ENCODE measurements at regions not wholly inside any gene's neighbourhood (a gene's known extent, or its start where the extent isn't known, plus 50 kb on each side); places are given as distances from the start of the nearest gene placed in this dataset.
"Not testable (repeated sequence)": the region's sequence is repeated elsewhere in the genome, so short reads cannot be mapped to it uniquely, and the experiment has no call there.

DNA sequence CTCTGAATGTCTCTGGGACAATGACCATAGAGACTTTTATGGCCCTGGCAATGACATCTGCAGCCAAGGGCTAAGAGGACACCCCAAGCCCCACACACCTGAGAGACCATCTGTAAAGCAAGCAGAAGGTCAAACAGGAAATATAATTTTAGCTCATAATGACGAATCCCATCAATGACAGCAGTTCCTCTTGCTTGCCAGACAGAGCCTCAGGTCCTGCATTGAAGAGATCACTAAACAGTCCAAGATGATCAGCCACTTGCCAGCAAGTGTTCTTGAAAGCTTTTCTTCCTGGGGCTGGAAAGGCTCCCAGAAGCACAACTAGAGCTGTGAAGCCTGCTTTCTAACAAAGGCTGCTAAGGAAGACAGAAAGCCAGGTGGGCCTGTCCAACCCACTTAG, 993.7 kb upstream of the AUTS2 start:
- DNase-seq = no peak

GRCh38 chr7:68610701-68611100, 987.6 kb upstream of the AUTS2 start:
- DNase-seq = no peak

GRCh38 chr7:68613405-68613804, 984.9 kb upstream of the AUTS2 start:
- peak; percentile 20 for DNase-seq

DNA sequence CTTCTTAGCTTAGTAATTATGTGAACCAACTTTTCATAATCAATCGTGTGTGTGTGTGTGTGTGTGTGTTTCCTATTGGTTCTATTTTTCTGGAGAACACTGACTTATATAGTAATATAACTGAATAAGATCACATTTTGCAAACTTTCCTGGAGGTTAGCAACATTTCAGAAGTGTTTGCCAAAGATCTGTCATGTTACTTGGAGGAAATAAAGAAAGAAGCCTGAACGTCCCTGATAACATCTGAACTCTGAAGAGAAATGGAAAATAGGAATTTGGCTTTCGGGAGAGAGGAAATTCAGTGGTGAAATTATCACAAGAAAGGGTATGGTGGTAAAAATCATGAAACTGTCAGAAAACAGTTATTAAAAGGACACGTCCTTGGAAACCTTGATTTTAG, 984.4 kb upstream of the AUTS2 start:
- DNase-seq = no peak

DNA sequence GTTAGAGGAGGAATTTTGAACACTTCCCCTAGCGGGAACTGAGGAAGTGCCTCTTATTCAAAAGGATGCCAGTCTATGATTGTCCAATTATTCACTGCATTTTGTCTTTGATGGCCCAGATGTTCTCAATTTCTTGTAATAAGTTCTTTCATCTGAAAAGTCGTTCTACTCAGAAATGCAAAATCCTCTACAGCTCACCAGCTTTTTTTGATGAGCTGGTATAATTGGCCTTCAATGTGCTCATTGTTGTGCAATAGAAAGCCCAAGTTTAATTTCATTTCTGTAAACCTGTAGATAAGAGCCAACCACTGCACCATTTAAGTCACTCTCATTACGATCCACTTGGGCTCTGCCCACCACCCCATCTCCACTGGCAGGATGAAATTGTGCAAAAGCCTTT, 978.7 kb upstream of the AUTS2 start:
- DNase-seq = no peak

GRCh38 chr7:68622500-68622899, 975.8 kb upstream of the AUTS2 start:
- DNase-seq = no peak

GRCh38 chr7:68623030-68623429, 975.2 kb upstream of the AUTS2 start:
- DNase-seq = no peak

GRCh38 chr7:68627247-68627864, 970.9 kb upstream of the AUTS2 start:
- no peak for DNase-seq

- not testable (repeated sequence) for DNase-seq
Measured at GRCh38 chr7:68630914-68631313, 967.4 kb upstream of the AUTS2 start.

DNA sequence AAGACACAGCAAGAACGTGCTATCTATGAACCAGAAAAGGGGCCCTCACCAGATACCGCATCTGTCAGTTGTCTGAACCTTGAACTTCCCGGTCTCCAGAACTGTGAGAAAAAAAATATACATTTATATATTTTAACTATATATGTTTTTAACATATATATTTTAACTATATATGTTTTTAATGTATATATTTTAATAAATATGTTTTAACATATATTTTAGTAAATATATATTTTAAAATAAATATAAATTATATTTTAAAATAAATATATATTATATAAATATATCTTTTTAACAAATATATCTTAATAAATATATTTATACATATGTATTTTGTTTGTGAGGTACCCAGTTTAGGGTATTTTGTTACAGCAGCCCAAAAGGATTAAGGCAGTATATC, 958.2 kb upstream of the AUTS2 start:
- no peak for DNase-seq

- no peak for DNase-seq
Measured at GRCh38 chr7:68642727-68643126, 955.5 kb upstream of the AUTS2 start.

DNA sequence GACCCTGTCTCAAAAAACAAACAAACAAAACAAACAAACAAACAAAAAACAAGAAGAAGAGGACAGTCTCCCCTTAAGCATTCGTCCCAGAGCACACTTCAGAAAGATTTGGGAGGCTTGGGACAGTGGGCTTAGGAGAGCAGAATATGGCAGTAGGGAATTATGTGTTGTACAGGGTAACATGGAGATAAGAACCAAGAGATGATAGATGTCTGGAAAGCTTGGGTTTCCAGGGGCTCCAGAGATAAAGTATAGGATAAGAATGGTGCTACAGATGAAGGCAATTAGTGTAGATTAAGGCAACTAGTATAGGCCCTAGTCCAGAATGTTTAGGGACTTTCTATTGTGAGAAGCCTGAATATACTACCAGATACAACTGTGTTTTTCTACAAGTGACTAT, 934.9 kb upstream of the AUTS2 start:
- DNase-seq = no peak

GRCh38 chr7:68671046-68671445, 927.2 kb upstream of the AUTS2 start:
- DNase-seq = no peak

DNA sequence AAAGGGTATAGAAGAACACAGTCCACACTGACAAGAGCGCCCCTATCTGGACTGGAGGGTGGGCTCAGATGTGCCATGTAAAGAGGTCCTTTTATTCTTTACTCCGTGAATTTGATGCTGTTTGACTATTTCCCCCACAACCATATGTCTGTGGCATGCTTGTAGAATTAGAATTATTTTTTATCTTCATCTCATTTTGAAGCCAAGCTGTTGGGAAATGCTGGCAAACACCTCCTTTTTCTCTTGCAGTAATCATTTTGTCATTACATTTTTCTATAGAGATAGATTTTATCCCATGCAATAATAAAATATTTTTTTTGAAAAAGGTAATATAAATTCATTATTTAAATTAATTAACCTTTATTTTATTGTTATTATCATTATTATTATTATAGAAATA, 926.6 kb upstream of the AUTS2 start:
- DNase-seq = no peak

- no peak for DNase-seq
Measured at GRCh38 chr7:68674826-68675225, 923.4 kb upstream of the AUTS2 start.

- DNase-seq = no peak
Measured at GRCh38 chr7:68676813-68677535, 921.3 kb upstream of the AUTS2 start.

DNA sequence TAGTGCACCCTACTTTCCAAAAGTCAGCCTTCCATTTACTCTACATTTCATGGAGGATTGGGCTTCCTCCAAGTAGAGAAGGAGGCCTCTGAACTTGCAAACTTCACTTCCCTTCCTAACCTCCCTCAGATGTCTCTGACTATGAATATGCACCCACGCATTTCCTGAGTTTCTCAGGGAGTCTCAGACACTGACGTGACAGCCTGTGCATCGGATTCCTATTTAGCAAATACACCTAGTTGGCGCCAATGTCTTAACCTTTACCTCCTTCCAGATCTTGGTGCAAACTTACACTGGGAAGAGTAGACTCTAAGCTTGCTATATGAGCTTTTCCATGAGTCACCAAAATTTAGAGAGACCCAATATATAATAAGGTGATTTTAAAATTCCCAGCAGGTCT, 920.1 kb upstream of the AUTS2 start:
- DNase-seq = no peak

DNA sequence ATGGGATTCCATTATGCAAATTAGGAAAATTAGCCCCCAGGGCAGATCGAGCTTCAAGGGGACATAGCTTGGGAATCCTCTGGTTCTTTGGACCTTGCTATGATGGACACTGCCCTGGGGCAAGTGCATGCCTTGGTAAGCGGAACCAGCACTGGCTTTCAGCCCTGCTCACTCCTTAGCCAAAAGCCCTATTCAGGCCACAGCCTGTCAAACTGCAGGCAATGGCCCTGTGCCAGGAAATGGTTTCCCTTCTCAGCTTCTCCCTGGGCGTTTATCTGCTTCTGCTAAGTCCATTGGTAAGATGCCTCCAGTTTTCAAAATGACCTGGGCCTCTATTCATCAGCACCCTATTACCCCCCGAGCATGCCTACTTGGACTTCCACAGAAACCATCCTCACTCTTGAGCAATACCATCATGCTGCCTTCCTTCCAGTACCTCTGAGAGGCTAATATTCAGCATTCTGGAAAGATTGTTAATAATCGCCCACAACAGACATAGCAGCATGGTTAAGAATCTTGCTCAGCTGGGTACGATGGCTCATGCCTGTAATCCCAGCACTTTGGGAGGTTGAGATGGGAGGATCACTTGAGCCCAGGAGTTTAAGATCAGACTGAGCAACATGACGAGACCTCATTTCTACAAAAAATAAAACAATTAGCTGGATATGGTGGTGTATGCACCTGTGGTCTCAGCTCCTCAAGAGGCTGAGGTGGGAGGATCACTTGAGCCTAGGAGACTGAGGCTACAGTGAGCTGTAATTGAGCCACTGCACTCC, 918.6 kb upstream of the AUTS2 start:
- DNase-seq = no peak

DNA sequence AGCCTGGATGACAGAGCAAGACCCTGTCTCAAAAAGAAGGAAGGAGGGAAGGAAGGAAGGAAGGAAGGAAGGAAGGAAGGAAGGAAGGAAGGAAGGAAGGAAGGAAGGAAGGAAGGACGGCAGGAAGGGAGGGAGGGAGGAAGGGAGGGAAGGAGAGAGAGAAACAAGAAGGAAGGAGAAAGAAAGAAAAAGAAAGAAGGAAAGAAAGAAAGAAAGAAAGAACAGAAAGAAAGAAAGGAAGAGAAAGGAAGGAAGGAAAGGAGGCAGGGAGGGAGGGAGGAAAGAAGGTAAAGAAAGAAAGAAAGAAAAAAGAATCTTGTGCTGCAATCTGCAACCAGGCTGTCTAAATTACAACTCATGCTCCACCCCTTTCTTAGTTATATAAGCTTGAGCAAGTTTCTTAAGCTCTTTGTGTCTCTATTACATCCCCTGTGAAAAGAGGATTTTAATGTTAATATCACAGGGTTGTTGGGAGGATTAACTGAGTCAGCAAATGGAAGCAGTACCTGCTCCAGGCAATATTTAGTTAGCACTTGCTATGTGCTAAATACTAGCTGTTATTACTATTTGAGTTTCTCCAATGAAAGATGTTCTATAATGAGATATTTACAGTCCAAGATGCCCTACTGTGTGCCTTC, 917.9 kb upstream of the AUTS2 start:
- DNase-seq = no peak

GRCh38 chr7:68682910-68683309, 915.4 kb upstream of the AUTS2 start:
- DNase-seq = peak; percentile 58

DNA sequence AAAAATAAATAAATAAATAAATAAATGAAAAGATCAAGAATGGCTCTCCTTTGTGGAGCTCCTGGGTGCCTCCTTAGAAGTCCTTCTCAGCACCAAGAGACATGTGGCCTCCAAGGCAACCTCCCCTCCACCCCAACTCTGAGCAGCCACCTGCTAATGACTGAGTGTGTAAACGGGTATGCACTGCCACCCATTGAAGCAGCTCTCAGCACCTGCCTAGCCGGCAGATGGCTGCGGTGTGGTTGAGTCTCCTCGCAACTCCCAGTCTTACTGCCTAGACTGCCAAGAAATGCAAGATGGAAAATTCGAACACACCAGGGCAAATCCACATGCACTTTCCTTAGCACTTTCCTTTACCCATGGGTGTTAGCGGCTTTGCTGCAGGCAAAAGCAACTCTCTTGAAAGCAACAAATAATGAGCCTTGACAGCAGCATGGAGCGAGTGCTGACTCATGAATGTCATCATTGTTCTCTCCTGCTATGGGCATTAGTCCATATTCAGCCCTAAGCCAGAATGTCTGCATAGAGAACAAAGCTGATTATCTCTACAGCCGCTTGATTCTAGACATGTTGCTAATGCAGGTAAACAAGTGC, 913.9 kb upstream of the AUTS2 start:
- DNase-seq = peak; percentile 41

DNA sequence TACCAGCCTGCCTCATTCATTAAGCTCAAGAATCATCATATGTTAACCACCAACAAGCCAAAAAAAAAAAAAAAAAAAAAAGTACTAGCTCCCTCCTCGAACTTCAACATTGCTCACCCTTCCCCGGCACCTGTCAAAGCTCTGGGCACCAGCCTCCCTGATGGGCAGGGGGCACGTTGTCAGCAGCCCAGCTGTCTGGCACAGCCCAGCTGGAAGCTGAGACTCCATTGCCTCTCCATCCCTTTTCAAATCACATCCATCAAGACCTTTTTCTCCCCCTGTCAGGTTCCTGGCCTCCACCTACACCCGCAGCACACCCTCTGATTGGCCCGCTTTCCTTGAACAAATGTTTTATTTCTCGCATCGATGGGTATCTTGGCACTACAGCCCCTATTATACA, 913.3 kb upstream of the AUTS2 start:
- DNase-seq = no peak

- peak; percentile 48 for DNase-seq
Measured at GRCh38 chr7:68688416-68689086, 909.7 kb upstream of the AUTS2 start.
